Epithelial cell of prostate (primary cell): ENCODE measurements at regions not wholly inside any gene's neighbourhood (a gene's known extent, or its start where the extent isn't known, plus 50 kb on each side); places are given as distances from the start of the nearest gene placed in this dataset.
"Not testable (repeated sequence)": the region's sequence is repeated elsewhere in the genome, so short reads cannot be mapped to it uniquely, and the experiment has no call there.

ENCODE experiments used
- DNase-seq: peaks from one replicate; pipeline ENCODE4 v3.0.0-alpha.2; 2011; ENCODE audit warnings: low read depth, low spot score
- H3K27ac ChIP-seq: fragments of 450-650 bp; 2 replicates; pipeline ENCODE4 v1.5.1; 2017; ENCODE audit warnings: mild to moderate bottlenecking

DNA sequence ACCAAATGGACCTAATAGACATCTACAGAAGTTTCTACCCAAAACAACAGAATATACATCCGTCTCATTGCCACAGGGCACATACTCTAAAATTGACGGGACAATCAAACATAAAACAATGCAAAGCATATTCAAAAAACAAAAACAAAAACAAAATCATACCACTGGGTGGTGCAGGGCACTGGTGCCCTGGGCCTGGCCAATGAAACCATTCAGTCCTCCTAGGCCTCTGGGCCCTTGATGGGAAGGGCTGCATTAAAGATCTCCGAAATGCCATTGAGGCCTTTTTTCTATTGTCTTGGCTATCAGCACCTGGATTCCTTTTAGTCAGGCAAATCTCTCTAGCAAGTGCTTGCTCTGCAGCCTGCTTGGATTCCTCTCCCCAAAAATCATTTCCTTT is 213.9 kb upstream of the ZCCHC13 start:
- H3K27ac ChIP-seq = no peak overlapping the region
- DNase-seq = no peak

DNA sequence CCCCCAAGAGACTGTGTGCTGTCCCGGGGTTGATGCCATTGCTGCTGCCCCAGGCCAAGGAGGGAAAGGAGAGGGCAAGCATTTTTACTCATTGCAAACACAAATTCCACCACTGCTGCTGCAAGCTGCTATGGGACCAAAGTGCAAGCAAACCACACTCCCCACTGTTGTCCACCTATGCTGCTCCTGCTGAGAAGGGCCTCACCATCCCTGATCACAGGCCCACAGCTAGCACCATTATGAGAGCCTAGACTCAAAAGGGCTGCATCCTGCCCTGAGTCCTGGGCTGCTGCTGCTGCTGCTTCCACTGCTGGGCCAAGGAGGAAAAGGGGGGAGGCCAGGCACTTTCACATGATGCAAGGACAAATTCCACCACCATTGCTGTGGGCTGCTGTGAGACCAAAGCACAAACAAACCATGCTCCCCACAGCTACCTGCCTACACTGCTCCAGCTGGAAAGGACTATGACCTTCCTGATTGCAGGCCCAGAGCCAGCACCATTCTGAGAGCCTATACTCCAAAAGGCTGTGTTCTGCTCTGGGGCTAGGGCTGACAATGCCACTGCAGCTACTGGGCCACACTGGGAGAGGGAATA is 218.2 kb upstream of the ZCCHC13 start:
- DNase-seq = no peak
- H3K27ac ChIP-seq = no peak overlapping the region

DNA sequence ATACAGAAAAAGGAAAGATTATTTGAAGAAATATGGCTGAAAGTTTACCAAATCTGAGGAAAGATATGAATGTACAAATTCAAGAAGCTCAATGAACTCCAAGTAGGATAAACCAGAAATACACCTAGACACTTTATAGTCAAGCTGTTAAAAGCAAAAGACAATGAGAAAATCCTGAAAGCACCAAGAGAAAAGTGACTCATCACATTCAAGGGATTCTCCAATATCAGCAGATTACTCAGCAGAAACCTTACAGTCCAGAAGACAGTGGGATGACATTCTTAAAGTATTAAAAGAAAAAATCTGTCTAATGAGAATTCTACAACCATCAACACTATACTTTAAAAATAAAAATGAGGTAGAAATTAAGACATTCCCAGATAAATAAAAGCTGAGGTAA is 223.8 kb upstream of the ZCCHC13 start:
- no peak overlapping the region for H3K27ac ChIP-seq
- DNase-seq = no peak

DNA sequence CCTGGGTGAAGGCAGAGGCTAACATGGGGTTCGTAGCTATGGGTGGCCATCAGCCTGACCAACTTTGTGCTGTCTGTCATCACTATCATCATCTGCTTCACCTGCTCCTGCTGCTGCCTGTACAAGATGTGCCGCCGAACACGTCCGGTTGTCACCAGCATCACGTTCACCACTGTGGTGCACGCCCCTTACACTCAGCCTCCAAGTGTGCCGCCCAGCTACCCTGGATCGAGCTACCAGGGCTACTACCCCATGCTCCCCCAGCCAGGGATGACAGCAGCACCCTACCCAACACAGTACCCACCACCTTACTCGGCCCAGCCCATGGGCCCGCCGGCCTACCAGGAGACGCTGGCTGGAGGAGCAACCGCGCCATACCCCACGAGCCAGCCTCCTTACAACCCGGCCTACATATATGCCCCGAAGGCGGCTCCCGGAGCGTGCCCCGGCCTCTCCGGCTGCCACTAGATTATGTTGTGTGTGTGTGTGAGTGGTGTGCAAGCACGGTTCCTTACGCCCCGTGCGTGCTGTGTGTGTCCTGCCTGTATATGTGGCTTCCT is 213.4 kb upstream of the XIST start:
- no peak overlapping the region for H3K27ac ChIP-seq
- no peak for DNase-seq

DNA sequence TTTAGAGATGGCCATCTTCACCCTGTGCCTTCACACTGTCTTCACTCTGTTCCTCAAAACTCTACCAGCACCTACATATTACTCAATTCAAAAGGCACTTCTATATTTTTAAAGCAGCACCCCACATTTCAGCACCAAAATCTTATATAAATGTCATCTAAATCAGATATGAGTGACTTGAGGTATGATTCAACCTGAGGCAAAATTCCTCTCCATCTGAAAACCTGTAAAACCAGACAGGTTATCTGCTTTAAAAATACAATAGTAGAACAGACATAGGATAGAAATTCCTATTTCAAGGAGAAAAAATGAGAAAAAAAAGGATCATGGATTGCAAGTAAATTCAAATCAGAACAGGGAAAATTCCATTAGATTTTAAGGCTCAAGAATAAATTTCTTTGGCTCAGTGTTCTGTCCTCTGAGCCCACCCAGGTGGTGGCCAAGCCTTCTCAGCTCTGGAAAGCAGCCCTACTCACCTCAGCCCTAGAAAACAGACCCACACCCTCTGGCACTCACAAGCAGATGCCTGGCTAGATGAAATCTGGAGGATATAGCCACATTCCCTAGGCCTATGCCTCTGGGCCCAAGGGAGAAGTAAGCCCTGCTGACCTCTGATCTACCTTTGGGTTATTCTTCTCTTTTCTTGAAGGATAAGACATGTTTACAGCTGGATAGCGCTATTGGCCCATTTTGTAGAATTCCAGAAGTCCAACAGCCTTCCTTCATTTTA is 211.1 kb upstream of the XIST start:
- DNase-seq = no peak
- H3K27ac ChIP-seq = no peak overlapping the region

DNA sequence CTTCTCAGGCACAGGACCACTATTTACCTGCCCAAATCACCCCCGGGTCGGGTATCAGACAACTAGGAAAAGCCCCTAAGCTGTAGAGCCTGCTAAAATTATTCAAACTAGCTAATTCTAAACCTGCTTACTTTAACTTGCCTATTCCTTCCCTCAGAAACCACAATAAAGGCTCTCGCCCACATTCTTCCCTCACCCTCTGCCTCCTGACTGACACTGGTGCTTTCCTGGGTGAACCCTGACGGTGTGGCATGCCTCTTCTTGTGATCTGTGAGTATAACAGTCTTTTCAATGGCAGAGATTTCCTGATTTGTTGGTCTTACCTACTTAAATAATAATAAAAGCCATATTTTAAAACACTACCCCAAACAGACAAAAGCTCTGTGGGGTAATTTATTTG is 209.4 kb upstream of the XIST start:
- DNase-seq = no peak
- H3K27ac ChIP-seq = no peak overlapping the region

DNA sequence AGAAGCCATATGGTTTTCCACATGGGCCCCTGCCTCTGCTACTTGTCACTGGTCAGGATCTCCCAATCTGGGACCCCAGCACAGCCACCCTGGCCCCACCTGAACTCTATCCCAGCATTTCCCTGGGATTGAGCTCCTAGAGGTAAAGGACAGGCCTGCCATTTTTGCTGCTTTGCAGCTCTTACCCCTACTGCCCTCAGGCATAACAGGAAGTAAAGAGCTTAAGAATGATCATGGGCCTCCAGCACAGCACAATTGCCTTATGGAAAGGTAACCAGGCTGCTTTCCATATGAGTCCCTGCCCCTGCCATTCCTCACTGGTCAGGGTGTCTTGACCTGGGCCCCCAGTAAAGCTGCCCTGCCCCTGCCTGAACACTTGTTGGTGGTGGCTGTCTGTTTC is 196.6 kb upstream of the XIST start:
- no peak for DNase-seq
- H3K27ac ChIP-seq = no peak overlapping the region

DNA sequence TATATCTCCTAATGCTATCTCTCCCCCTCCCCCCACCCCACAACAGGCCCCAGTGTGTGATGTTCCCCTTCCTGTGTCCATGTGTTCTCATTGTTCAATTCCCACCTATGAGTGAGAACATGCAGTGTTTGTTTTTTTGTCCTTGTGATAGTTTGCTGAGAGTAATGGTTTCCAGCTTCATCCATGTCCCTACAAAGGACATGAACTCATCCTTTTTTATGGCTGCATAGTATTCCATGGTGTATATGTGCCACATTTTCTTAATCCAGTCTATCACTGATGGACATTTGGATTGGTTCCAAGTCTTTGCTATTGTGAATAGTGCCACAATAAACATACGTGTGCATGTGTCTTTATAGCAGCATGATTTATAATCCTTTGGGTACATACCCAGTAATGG is 181.6 kb upstream of the XIST start:
- not testable (repeated sequence) for DNase-seq

DNA sequence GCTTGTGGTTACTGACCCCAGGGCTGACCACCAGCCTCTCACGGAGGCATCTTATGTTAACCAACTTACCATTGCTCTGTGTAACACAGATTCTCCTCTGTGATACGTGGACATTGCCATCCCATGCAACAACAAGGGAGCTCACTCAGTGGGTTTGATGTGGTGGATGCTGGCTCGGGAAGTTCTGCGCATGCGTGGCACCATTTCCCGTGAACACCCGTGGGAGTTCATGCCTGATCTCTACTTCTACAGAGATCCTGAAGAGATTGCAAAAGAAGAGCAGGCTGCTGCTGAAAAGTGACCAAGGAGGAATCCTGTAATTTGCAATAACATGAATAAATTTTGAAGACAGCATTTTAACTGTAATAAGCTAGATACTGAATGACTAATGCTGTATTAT is 179.0 kb upstream of the XIST start:
- not testable (repeated sequence) for H3K27ac ChIP-seq, DNase-seq

More for the DNA sequence above, 181.6 kb upstream of the XIST start:
- not testable (repeated sequence) for H3K27ac ChIP-seq

DNA sequence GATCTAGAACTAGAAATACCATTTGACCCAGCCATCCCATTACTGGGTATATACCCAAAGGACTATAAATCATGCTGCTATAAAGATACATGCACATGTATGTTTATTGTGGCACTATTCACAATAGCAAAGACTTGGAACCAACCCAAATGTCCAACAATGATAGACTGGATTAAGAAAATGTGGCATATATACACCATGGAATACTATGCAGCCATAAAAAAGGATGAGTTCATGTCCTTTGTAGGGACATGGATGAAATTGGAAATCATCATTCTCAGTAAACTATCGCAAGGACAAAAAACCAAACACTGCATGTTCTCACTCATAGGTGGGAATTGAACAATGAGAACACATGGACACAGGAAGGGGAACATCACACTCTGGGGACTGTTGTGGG is 178.3 kb upstream of the XIST start:
- DNase-seq, H3K27ac ChIP-seq: not testable (repeated sequence)

DNA sequence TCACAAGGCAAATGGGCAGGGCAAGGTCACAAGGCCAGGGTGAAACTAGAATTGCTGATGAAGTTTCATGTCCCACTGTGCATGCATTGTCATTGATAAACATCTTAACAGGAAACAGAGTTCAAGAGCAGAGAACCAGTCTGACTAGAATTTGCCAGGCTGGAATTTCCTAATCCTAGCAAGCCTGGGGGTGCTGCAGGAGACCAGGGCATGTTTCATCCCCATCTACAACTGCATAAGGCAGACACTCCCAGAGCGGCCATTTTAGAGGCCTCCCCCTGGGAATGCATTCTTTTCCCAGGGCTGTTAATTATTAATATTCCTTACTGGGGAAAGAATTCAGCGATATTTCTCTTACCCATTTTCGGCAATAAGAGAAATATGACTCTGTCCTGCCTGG is 172.6 kb upstream of the XIST start:
- H3K27ac ChIP-seq, DNase-seq: not testable (repeated sequence)

DNA sequence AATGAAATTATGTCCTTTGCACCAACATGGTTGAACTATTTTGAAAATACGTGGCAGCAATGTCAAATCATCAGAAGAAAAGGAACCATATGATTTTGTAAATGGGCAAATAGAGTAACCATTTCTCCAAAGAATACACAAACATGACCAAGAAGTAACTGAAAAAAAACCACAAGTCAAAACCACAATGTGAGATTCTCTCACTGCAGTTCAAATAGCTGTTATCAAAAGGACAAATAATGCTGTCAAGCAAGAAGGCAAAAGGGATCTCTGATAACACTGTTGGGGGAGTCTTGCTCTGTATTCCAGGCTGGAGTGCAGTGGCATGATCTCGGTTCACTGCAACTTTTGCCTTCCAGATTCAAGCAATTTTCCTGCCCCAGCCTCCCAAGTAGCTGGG is 170.7 kb upstream of the XIST start:
- H3K27ac ChIP-seq = no peak overlapping the region
- no peak for DNase-seq

DNA sequence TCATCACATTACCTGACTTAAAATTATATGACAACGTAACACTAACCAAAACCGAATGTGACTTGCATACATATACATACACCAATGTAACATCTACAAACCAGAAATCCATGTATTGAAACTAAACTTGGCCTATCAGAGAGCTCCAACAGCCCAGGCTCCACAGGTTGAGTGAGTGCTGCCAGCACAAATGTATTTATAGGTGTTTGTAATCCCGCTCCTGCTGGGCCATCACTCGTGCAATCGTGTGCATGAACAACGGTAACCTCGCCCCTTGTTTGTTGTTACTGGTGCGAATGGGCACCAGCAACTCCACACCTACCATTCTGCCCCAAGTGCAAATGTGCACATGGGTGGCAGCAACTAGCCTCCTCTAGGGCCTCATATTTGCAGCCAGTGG is 165.7 kb upstream of the XIST start:
- DNase-seq = no peak
- no peak overlapping the region for H3K27ac ChIP-seq

DNA sequence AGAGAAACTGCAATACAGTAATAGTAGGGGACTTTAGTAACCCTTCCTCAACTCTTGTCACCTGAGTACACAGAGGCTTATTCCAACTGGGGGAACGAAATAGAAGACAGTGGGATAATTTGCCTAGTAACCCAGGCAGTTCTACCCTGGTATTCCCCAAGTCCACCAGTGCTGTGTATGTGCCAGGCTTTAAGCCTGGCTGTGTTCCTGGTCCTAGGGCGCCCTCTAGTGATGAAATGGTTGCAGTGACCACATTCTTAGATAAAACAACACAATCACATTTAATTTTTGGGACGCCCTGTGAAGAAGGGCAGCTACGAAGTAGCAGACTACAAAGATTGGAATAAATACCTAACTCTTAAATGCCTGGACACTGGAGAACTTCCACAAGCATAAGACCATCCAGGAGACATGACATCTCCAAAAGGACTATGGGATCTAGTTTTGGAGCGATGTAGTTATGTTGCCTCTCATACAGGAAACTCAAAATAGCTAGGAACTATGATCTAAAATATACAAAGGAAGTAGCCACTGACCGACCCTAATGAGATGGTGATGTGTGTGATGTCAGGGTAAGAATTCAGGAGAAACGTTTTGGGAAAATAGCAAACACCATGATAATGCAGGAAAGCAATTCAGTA is 163.0 kb upstream of the XIST start:
- no peak for DNase-seq

DNA sequence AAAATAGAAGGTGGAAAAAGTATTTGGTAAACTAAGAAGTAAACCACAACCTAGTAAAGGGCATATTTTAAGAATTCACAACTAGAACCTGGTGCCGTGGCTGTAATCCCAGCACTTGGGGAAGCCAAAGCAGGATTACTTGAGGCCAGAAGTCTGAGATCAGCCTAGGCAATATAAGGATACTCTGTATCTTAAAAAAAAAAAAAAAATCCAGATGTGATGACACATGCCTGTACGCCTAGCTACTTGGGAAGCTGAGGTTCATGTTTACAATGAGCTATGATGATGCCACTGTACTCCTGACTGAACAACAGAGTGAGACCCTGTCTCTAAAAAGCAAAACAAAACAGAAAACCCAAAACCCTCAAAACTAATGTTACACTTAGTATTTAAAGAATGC is 156.5 kb upstream of the XIST start:
- no peak for DNase-seq
- H3K27ac ChIP-seq = no peak overlapping the region

More for the DNA sequence above, 163.0 kb upstream of the XIST start:
- no peak overlapping the region for H3K27ac ChIP-seq

DNA sequence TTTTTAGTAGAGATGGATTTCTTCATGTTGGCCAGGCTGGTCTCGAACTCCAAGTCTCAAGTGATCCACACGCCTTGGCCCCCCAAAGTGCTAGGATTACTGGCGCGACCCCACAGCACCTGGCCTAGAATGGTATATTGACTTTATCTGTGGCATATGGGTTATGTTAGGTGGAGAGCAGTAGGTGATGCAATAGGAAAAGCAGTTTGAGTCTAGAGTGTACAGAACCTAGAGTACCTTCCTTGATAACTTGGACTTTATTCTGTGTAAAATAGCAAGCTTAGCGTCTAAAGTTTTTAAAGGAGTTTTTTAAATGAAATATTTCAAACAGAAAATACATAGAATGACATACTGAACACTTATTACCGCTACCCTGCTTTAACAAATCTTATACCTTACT is 139.5 kb upstream of the XIST start:
- H3K27ac ChIP-seq = no peak overlapping the region
- DNase-seq = no peak

DNA sequence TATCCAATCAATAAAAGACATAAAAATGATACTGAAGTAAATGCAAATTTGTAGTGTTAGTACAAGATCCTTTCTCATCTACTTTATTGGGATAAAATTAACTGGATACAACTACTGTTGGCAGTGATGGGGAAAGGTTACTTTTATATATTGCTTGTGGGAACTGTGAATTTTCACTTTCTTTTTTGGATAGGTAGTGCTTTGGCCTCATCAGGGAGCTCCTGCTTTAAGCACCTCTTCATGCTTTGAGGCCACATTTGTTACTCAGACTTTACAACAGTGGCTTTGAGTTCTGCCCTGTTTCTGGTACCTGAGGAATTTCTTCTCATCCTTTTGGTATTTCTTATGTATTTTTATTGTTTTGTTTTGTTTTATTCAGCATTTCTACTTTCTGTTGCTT is 134.7 kb upstream of the XIST start:
- no peak overlapping the region for H3K27ac ChIP-seq
- DNase-seq = no peak

DNA sequence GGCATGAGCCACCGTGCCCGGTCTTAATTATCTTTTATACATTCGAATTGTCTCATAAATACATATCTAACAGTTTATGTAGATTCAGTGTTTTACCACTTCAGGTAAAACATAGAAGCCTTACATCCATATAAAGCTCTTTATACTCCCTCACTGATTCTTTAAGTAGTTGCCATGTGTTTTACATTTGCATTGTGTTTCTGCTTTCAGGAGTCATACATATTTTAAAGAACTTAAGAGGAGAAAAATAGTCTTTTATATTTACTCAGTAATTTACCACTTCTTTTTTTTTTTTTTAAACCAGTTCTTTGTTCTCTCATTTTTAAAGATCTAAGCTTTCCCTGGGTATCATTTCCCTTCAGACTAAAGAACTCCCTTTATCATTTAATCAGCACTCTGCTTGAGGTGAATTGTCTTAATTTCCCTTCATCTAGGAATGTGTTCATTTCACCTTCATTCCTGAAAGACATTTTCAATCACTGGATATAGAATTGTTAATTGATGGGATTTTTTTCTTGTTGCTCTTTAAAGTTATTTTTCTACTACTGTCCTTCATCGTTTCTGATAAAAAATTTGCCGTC is 127.1 kb upstream of the XIST start:
- H3K27ac ChIP-seq = no peak overlapping the region
- no peak for DNase-seq

DNA sequence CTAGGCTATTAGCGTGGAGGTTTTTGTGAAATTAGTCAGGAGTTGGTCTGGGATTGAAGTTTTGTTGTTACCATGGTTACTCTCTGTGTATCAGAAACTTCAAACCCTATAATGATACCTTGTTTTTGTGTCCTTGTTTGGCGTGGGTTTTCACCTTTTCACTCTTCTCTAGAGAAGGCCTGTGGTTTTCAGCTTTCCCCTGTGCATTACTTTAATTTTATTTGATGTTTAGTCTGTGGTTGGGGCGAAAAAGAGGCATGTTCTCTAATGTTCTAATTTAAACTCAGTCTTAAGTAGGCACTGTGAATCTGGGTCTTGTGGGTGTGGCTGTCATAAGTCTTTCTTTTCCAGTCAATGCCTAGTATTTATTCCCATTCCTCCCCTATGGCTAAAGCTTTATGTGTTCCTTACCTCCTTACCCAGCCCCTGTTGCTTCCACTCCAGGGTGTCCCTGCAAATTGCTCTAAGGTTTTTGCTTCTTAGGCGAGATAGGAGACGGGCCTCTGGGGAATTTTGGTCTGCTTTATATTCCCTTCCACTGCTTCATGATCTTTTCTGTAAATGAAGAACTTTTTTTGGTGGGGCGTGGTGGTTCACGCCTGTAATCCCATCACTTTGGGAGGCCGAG is 125.1 kb upstream of the XIST start:
- DNase-seq = no peak
- no peak overlapping the region for H3K27ac ChIP-seq

DNA sequence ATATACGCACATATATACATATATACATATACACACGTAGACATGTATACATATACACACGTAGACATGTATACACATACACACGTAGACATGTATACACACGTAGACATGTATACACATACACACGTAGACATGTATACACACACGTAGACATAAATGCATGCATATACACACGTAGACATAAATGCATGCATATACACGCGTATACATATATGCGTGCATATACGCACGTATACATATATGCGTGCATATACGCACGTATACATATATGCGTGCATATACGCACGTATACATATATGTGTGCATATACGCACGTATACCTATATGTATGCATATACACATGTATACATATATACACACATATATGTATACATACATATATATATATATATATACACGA is 114.9 kb upstream of the XIST start:
- not testable (repeated sequence) for H3K27ac ChIP-seq, DNase-seq

DNA sequence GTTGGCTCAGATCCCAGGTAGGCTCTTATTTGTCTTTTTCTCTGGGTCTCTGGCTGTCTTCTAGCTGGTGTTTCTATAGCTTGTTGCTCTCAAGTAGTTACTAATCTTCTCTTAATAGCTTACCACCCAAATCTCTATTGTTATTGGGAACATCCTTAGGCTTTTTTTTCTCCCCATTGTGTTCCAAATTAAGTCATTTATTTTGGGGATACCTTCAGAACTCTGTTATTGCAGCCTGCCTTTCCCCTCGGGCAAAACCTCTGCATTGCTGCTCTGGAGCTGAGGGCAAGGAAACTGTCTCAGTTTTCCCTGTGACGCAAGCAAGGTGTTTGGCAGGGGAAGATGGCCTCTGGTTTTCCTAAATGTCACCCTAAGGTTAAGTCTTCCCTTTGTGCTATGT is 113.3 kb upstream of the XIST start:
- no peak for DNase-seq
- H3K27ac ChIP-seq = no peak overlapping the region
